Brain microvascular endothelial cell (primary cell): ENCODE measurements at regions not wholly inside any gene's neighbourhood (a gene's known extent, or its start where the extent isn't known, plus 50 kb on each side); places are given as distances from the start of the nearest gene placed in this dataset.
"Not testable (repeated sequence)": the region's sequence is repeated elsewhere in the genome, so short reads cannot be mapped to it uniquely, and the experiment has no call there.

ENCODE experiments used
- DNase-seq: peaks from one replicate; pipeline ENCODE4 v3.0.0-alpha.2; 2020
- H3K27ac ChIP-seq: fragments of 250-450 bp; sonication (Bioruptor Pico); 2 replicates; pipeline ENCODE4 v1.5.1; 2020; ENCODE audit warnings: mild to moderate bottlenecking, moderate library complexity
- H3K27me3 ChIP-seq: fragments of 250-450 bp; sonication (Bioruptor Pico); replicated peaks from 2 replicates; pipeline ENCODE4 v1.5.1; 2020; ENCODE audit warnings: mild to moderate bottlenecking
- H3K36me3 ChIP-seq: fragments of 250-450 bp; sonication (Bioruptor Pico); replicated peaks from 2 replicates; pipeline ENCODE4 v1.5.1; 2020; ENCODE audit warnings: mild to moderate bottlenecking
- H3K4me3 ChIP-seq: 2 replicates; pipeline ENCODE4 v1.5.1; 2011; ENCODE audit warnings: low read depth, mild to moderate bottlenecking, control low read depth, low read length, moderate library complexity
- in situ Hi-C: cut with HindIII; loops from 2 replicates; pipeline ENCODE4 v1.10.0; 2017; ENCODE audit warnings: low sequenced_read_pairs, low pct_ligation_motif_present
- TF ChIP-seq, protein P1 (sequence below): IDR thresholded peaks from 2 replicates; pipeline ENCODE4 v1.5.1; 2011; ENCODE audit warnings: low read depth, mild to moderate bottlenecking, moderate library complexity, low read length, control low read depth, inconsistent platforms; ENCODE audit errors: missing control alignments

DNA sequence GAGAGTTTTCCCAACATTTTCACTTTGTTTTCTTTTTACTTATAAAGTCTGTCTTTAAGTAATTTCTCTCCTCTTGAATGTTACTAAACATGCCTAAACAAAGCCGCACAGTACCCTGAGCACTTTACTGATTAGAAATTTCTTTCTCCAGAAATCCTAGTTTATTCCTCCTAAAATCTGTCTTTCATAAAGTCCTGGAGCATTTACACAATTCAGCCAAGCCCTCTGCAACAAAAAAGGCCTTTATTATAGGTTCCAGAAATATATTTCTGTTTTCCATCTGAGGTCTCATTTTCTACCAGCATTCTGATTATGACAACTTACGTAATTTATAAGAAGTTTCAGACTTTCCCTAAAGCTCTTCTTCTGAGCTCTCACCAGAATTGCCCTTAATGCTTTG lies 549.5 kb upstream of the OLFM3 start:
- no peaks in the 10 kb centered on the region for H3K36me3 ChIP-seq
- TF ChIP-seq, protein P1, sequence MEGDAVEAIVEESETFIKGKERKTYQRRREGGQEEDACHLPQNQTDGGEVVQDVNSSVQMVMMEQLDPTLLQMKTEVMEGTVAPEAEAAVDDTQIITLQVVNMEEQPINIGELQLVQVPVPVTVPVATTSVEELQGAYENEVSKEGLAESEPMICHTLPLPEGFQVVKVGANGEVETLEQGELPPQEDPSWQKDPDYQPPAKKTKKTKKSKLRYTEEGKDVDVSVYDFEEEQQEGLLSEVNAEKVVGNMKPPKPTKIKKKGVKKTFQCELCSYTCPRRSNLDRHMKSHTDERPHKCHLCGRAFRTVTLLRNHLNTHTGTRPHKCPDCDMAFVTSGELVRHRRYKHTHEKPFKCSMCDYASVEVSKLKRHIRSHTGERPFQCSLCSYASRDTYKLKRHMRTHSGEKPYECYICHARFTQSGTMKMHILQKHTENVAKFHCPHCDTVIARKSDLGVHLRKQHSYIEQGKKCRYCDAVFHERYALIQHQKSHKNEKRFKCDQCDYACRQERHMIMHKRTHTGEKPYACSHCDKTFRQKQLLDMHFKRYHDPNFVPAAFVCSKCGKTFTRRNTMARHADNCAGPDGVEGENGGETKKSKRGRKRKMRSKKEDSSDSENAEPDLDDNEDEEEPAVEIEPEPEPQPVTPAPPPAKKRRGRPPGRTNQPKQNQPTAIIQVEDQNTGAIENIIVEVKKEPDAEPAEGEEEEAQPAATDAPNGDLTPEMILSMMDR, result no peak
- H3K4me3 ChIP-seq, result no peak overlapping the region
- in situ Hi-C loops, result no loop called here
- H3K27ac ChIP-seq, result no peak overlapping the region
- no peak for DNase-seq
- H3K27me3 ChIP-seq, result no peaks in the 10 kb centered on the region

DNA sequence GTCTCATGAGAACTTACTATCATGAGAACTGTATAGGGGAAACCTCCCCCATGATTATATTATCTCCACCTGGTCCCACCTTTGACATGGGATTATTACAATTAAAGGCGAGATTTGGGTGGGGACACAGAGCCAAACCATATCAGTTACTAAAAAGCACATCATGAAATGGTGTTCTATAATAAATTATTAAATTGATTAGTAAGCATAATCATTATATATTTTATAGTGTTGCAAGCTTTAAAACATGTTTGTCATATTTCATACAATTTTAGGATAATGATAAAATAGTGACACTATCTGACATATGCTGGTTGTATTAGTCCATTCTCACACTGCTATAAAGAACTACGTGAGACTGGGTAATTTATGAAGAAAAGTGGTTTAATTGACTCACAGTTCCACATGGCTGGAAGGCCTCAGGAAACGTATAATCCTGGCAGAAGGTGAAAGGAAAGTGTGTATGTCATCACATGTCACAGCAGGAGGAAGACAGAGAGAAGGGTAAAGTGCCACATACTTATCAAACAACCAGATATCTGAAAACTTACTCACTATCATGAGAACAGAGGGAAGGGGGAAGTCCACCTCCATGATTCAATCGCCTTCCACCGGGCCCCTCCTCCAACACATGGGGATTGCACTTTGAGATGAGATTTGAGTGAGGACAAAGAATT lies 539.2 kb upstream of the OLFM3 start:
- Histone ChIP-seq H3K4me3 (no peak overlapping the region), H3K27me3 (no peaks in the 10 kb centered on the region), H3K36me3 (no peaks in the 10 kb centered on the region), H3K27ac (no peak overlapping the region)
- in situ Hi-C loops, result no loop called here
- DNase-seq, result no peak
- TF ChIP-seq, protein P1, result no peak

DNA sequence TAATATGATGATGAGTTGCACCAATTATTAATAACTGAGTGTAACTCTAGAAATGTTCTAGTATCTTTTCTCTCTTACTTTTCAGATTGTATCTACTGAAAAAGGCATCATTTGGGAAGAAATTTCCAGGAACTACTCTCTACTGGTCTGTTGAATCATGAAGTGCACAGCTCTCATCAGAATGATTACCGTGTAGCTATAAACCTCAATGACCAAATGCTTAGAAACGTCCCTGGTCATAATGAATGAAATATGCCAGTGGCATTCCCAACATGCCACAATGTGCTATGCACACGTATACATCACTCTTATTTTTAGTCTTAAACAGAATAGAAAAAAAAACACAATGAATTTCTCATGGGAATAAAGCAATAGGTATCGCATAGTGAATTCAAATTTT lies 534.3 kb upstream of the OLFM3 start:
- Histone ChIP-seq H3K36me3 (no peaks in the 10 kb centered on the region), H3K27ac (no peak overlapping the region), H3K4me3 (no peak overlapping the region), H3K27me3 (no peaks in the 10 kb centered on the region)
- in situ Hi-C loops, result no loop called here
- TF ChIP-seq, protein P1, result no peak
- peak; percentile 2 for DNase-seq

DNA sequence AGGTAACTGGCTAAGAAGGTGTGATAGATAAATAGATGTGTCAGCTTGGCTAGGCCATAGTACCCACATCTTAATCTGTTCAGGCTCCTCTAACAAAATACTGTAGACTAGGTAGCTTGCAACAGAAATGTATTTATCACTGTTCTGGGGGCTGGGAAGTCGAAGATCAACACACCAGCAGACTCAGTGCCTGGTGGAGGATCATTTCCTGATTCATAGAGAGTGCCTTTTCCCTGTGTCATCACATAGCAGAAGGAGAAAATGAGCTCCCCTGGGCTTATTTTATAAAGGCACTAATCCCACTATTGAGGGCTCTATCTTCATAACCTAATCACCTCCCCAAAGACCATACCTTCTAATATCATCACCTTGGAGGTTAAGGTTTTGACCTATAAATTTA lies 532.7 kb upstream of the OLFM3 start:
- no peak overlapping the region for H3K4me3 ChIP-seq
- H3K27ac ChIP-seq, result no peak overlapping the region
- TF ChIP-seq, protein P1, result no peak
- in situ Hi-C loops, result no loop called here
- no peaks in the 10 kb centered on the region for H3K36me3 ChIP-seq
- H3K27me3 ChIP-seq, result no peaks in the 10 kb centered on the region
- no peak for DNase-seq

DNA sequence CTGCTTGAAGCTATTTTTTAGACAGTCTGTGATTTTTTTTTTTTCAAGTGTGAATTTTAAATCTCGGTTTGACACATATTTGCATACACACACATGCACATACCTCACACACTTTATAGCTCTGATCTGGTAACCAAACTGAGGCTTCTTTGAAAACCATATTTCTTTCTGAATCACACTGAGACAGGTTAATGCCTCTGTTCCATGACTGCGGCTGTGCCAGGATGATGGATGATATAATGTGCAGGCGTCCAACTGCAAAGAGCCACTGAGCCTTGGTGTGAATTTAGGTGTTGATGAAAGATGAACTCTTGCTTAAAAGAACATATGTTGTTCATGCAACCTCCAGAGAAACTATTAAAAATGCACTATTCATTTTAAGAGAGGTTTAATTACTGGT lies 504.0 kb upstream of the OLFM3 start:
- H3K27me3 ChIP-seq, result no peaks in the 10 kb centered on the region
- in situ Hi-C loops, result no loop called here
- no peak overlapping the region for H3K4me3 ChIP-seq
- no peak for DNase-seq
- TF ChIP-seq, protein P1, result no peak
- H3K36me3 ChIP-seq, result no peaks in the 10 kb centered on the region
- no peak overlapping the region for H3K27ac ChIP-seq

DNA sequence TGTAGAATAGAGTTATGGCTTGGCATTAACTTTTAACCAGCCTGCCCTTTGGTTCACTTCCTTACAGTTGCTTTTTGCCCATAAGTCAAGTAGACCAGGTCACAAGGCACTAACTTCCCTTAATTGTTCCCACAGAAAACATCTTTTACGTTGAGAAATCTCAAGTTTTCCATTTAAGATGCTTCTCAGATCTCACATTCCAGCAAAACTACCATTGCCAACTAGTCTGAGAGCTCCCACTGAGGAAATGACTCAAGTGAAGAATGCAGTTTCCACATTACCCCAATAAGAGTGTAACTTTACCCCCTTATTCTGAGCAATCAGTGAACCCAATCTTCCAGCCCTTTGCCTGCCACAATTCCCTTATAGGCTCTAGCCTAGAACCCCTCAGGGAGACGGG lies 502.2 kb upstream of the OLFM3 start:
- Histone ChIP-seq H3K4me3 (no peak overlapping the region), H3K27ac (no peak overlapping the region), H3K27me3 (no peaks in the 10 kb centered on the region), H3K36me3 (no peaks in the 10 kb centered on the region)
- TF ChIP-seq, protein P1, result no peak
- DNase-seq, result no peak
- in situ Hi-C loops, result no loop called here

GRCh38 chr1:102497810-102498209 lies 501.1 kb upstream of the OLFM3 start:
- H3K27me3 ChIP-seq, DNase-seq, H3K27ac ChIP-seq, H3K4me3 ChIP-seq, H3K36me3 ChIP-seq, in situ Hi-C loops: not testable (repeated sequence)
